ENCODE measurements at regions not wholly inside any gene's neighbourhood (a gene's known extent, or its start where the extent isn't known, plus 50 kb on each side); places are given as distances from the start of the nearest gene placed in this dataset.

DNA sequence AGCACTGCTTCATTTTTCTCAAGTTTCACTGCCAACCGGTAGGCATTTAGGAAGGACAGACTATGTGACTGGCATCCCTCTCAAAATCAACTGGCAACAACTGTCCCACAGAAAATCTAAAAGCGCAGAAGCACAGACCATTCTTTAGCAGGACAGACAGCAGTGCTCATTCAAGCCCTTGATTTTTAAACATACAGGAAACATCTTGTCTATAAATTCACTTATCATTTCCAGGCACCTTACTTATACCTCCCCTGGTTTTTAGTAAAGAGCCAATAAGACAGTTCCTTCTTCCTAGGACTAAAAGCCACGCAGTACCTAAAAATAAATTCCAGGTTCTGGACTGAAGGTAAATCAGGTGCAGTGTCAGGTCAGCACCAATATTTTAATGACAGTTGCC lies 343.2 kb upstream of the WWC1 start:
- TF ChIP-seq, protein P1, sequence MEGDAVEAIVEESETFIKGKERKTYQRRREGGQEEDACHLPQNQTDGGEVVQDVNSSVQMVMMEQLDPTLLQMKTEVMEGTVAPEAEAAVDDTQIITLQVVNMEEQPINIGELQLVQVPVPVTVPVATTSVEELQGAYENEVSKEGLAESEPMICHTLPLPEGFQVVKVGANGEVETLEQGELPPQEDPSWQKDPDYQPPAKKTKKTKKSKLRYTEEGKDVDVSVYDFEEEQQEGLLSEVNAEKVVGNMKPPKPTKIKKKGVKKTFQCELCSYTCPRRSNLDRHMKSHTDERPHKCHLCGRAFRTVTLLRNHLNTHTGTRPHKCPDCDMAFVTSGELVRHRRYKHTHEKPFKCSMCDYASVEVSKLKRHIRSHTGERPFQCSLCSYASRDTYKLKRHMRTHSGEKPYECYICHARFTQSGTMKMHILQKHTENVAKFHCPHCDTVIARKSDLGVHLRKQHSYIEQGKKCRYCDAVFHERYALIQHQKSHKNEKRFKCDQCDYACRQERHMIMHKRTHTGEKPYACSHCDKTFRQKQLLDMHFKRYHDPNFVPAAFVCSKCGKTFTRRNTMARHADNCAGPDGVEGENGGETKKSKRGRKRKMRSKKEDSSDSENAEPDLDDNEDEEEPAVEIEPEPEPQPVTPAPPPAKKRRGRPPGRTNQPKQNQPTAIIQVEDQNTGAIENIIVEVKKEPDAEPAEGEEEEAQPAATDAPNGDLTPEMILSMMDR (IDR thresholded peaks at IDR 0.05; ENCODE audit: low read depth, low read length, missing input control): no peak
- no peak for TF ChIP-seq EGR1 (IDR thresholded peaks at IDR 0.05; ENCODE audit: low read depth in 2 of 2)

Measured in liver (tissue), 3 donors.